ENCODE measurements at regions not wholly inside any gene's neighbourhood (a gene's known extent, or its start where the extent isn't known, plus 50 kb on each side); places are given as distances from the start of the nearest gene placed in this dataset.

DNA sequence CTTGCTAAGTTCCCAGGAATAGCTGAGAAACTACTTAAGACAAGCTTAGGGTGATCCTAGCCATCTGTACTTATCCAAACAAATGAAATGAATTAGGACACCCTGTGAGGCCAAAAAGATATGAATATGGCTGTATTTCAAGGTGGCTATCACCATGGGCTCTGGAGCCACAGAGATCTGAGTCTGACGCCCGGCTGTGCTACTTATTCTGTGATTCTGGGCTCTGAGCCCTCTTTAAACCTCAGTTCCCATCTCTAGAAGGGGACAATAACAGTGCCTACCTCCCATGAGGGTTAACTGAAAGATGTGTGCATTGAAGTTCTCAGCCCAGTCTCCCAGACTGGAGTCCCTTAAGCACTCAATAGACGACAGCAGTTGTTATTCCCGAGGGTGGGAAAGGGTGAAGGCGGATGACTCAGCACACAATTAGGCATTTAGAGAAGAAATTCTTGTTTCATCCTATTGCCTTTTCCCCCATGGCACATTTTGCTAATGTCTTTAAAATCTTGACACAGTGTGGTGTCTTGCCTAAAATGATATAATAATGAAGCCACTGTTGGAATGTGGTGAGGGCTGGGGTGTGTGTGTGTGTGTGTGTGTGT is 132.5 kb downstream of the ADAMTS15 start:
- Histone ChIP-seq H3K36me3 (ENCODE audit: control insufficient read depth, insufficient read depth, low read length) (no peaks in the 10 kb centered on the region), H3K27me3 (ENCODE audit: control insufficient read depth, insufficient read depth, low read length) (no peaks in the 10 kb centered on the region), H3K27ac (ENCODE audit: low read length) (no peak overlapping the region; the same call in 1 of the 2 replicates), H3K4me3 (ENCODE audit: low read depth in 2 of 2, low read length in 2 of 2) (no peak overlapping the region), H3K4me1 (ENCODE audit: control insufficient read depth, insufficient read depth, low read length) (no peaks in the 10 kb centered on the region), H3K9me3 (ENCODE audit: control insufficient read depth, insufficient read depth, low read depth, low read length) (no peaks in the 10 kb centered on the region)
- ChIA-PET CTCF (no interaction called here), POLR2A (no interaction called here)
- no peak for ATAC-seq
- intact Hi-C loops (cut with micrococcal nuclease; ENCODE audit: unreplicated experiment): no loop called here
- TF ChIP-seq TCF7L2 (IDR thresholded peaks at IDR 0.05; ENCODE audit: low read depth, low read length) (no peak), POLR2AphosphoS5 (IDR thresholded peaks at IDR 0.05; ENCODE audit: low read depth, low read length) (no peak), SIN3A (IDR thresholded peaks at IDR 0.05; ENCODE audit: borderline replicate concordance, insufficient read depth, low read depth, low read length) (no peak)
- TF ChIP-seq, protein P1, sequence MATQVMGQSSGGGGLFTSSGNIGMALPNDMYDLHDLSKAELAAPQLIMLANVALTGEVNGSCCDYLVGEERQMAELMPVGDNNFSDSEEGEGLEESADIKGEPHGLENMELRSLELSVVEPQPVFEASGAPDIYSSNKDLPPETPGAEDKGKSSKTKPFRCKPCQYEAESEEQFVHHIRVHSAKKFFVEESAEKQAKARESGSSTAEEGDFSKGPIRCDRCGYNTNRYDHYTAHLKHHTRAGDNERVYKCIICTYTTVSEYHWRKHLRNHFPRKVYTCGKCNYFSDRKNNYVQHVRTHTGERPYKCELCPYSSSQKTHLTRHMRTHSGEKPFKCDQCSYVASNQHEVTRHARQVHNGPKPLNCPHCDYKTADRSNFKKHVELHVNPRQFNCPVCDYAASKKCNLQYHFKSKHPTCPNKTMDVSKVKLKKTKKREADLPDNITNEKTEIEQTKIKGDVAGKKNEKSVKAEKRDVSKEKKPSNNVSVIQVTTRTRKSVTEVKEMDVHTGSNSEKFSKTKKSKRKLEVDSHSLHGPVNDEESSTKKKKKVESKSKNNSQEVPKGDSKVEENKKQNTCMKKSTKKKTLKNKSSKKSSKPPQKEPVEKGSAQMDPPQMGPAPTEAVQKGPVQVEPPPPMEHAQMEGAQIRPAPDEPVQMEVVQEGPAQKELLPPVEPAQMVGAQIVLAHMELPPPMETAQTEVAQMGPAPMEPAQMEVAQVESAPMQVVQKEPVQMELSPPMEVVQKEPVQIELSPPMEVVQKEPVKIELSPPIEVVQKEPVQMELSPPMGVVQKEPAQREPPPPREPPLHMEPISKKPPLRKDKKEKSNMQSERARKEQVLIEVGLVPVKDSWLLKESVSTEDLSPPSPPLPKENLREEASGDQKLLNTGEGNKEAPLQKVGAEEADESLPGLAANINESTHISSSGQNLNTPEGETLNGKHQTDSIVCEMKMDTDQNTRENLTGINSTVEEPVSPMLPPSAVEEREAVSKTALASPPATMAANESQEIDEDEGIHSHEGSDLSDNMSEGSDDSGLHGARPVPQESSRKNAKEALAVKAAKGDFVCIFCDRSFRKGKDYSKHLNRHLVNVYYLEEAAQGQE (IDR thresholded peaks at IDR 0.05; ENCODE audit: insufficient read depth in 1 of 2, low read depth in 2 of 2, low read length in 1 of 2): no peak
- TF ChIP-seq, protein P2, sequence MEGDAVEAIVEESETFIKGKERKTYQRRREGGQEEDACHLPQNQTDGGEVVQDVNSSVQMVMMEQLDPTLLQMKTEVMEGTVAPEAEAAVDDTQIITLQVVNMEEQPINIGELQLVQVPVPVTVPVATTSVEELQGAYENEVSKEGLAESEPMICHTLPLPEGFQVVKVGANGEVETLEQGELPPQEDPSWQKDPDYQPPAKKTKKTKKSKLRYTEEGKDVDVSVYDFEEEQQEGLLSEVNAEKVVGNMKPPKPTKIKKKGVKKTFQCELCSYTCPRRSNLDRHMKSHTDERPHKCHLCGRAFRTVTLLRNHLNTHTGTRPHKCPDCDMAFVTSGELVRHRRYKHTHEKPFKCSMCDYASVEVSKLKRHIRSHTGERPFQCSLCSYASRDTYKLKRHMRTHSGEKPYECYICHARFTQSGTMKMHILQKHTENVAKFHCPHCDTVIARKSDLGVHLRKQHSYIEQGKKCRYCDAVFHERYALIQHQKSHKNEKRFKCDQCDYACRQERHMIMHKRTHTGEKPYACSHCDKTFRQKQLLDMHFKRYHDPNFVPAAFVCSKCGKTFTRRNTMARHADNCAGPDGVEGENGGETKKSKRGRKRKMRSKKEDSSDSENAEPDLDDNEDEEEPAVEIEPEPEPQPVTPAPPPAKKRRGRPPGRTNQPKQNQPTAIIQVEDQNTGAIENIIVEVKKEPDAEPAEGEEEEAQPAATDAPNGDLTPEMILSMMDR (IDR thresholded peaks at IDR 0.05): no peak
- BruUV-seq (replicated peaks): no TSS peak
- in situ Hi-C loops (cut with HindIII; ENCODE audit: low pct_unique_long_range_greater_than_20kb, low sequenced_read_pairs): no loop called here
- no peak for DNase-seq (ENCODE audit: low read depth, low spot score)

DNA sequence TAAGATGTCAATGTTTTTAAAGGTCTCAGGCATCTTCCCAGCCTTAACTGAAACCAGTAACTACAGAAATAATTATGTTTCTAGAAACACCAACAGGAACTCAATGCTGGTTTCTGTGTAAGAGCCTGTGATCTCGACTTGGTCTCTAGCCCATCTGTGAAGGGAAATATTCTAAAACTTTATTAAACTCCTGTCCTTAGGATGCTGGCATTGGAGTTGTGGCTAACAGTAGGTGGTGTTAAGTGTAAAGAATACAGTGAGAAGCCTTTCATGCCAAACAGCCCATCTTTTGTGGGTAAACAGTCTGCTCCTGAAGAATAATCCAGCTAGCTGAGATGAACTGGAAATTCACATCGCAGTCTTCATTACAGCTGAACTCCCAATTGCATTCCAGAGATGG is 133.2 kb downstream of the ADAMTS15 start:
- in situ Hi-C loops (cut with HindIII; ENCODE audit: low pct_unique_long_range_greater_than_20kb, low sequenced_read_pairs): no loop called here
- intact Hi-C loops (cut with micrococcal nuclease; ENCODE audit: unreplicated experiment): no loop called here
- Histone ChIP-seq H3K4me3 (ENCODE audit: low read depth in 2 of 2, low read length in 2 of 2) (no peak overlapping the region), H3K27me3 (ENCODE audit: control insufficient read depth, insufficient read depth, low read length) (no peaks in the 10 kb centered on the region), H3K36me3 (ENCODE audit: control insufficient read depth, insufficient read depth, low read length) (no peaks in the 10 kb centered on the region), H3K9me3 (ENCODE audit: control insufficient read depth, insufficient read depth, low read depth, low read length) (0 out of 2 replicates have a peak, but pooled peaks cover 3% of the 10 kb centered on the region), H3K27ac (ENCODE audit: low read length) (peak overlapping the region; percentile 31; the same call in 1 of the 2 replicates), H3K4me1 (ENCODE audit: control insufficient read depth, insufficient read depth, low read length) (no peaks in the 10 kb centered on the region)
- no TSS peak for BruUV-seq (replicated peaks)
- CTCF ChIA-PET: no interaction called here
- ATAC-seq (no peak), DNase-seq (ENCODE audit: low read depth, low spot score) (no peak)
- POLR2A ChIA-PET: no interaction called here
- no peak for TF ChIP-seq TCF7L2 (IDR thresholded peaks at IDR 0.05; ENCODE audit: low read depth, low read length)
- TF ChIP-seq, protein P2 (IDR thresholded peaks at IDR 0.05): no peak
- TF ChIP-seq POLR2AphosphoS5 (IDR thresholded peaks at IDR 0.05; ENCODE audit: low read depth, low read length): no peak
- TF ChIP-seq SIN3A (IDR thresholded peaks at IDR 0.05; ENCODE audit: borderline replicate concordance, insufficient read depth, low read depth, low read length): no peak
- TF ChIP-seq, protein P1 (IDR thresholded peaks at IDR 0.05; ENCODE audit: insufficient read depth in 1 of 2, low read depth in 2 of 2, low read length in 1 of 2): no peak

Measured in Panc1 (cell line).